T-helper 2 cell treated with Interferon-gamma antibody and Interleukin-4, amounts not matched to agents 5 μg/mL and 100 μg/mL, for 36 hours (primary cell): ENCODE measurements at regions not wholly inside any gene's neighbourhood (a gene's known extent, or its start where the extent isn't known, plus 50 kb on each side); places are given as distances from the start of the nearest gene placed in this dataset.

ENCODE experiments used
- DNase-seq: peaks from one replicate; pipeline ENCODE4 v3.0.0; 2021; ENCODE audit warnings: low spot score
- H3K27ac Mint-ChIP-seq: one replicate; pipeline ENCODE4 v1.8.0; 2021; ENCODE audit warnings: mild to moderate bottlenecking, mixed read lengths
- H3K27me3 Mint-ChIP-seq: one replicate; pipeline ENCODE4 v1.8.0; 2021; ENCODE audit warnings: low read depth, mixed read lengths
- H3K36me3 Mint-ChIP-seq: one replicate; pipeline ENCODE4 v1.8.0; 2021; ENCODE audit warnings: low read depth, mixed read lengths
- H3K4me1 Mint-ChIP-seq: one replicate; pipeline ENCODE4 v1.8.0; 2021; ENCODE audit warnings: low read depth, mixed read lengths
- H3K4me3 Mint-ChIP-seq: one replicate; pipeline ENCODE4 v1.8.0; 2022; ENCODE audit warnings: mild to moderate bottlenecking, moderate library complexity, mixed read lengths
- H3K9me3 Mint-ChIP-seq: one replicate; pipeline ENCODE4 v1.8.0; 2021; ENCODE audit warnings: mixed read lengths

GRCh38 chr7:116377721-116378120 is 121.8 kb upstream of the CAV2 start:
- Mint-ChIP-seq H3K27ac (no peak overlapping the region), H3K36me3 (no peaks in the 10 kb centered on the region), H3K9me3 (no peaks in the 10 kb centered on the region), H3K4me1 (no peaks in the 10 kb centered on the region), H3K4me3 (no peak overlapping the region), H3K27me3 (no peaks in the 10 kb centered on the region)
- DNase-seq, result no peak

GRCh38 chr7:116380025-116380424 is 119.5 kb upstream of the CAV2 start:
- Mint-ChIP-seq H3K4me1 (no peaks in the 10 kb centered on the region), H3K36me3 (no peaks in the 10 kb centered on the region), H3K4me3 (no peak overlapping the region), H3K27ac (no peak overlapping the region), H3K9me3 (no peaks in the 10 kb centered on the region), H3K27me3 (peaks cover 3% of the 10 kb centered on the region)
- DNase-seq, result no peak

- no peaks in the 10 kb centered on the region for H3K9me3 Mint-ChIP-seq
- H3K27ac Mint-ChIP-seq, result no peak overlapping the region
- no peaks in the 10 kb centered on the region for H3K36me3 Mint-ChIP-seq
- H3K4me3 Mint-ChIP-seq, result no peak overlapping the region
- no peak for DNase-seq
- no peaks in the 10 kb centered on the region for H3K4me1 Mint-ChIP-seq
- peaks cover 3% of the 10 kb centered on the region for H3K27me3 Mint-ChIP-seq
Measured at GRCh38 chr7:116382375-116382774, 117.2 kb upstream of the CAV2 start.

DNA sequence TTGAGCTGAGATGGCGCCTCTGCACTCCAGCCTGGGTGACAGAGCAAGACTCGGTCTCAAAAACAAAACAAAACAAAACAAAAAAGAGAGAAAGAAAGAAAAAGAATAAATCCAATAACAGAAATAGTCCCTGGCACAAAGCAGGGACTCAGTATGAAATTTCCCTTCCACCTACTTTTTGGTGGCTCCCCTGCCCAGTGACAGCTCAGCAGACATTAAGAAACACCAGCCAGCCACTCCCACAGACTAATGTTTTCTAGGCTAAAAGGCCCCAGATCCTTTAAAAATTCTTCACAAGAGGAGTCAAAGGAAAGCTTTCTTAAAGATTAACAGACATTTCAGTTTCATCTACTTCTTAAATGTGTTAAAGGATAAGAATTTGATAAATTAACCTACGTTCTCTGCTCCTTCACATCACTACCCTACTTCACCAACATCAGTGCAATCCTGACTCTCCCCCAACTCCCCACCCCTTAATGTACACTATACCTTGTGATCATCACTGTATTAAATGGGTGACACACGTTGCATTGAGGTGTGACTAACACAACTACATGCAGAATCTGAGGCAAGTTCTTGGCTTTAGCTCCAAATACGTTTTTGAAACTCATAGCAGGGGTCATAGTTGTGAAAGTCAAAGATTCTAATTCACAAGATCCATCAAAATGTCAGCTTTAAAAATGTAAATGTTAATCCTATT is 114.5 kb upstream of the CAV2 start:
- Mint-ChIP-seq H3K4me3 (no peak overlapping the region), H3K36me3 (no peaks in the 10 kb centered on the region), H3K4me1 (no peaks in the 10 kb centered on the region), H3K27ac (no peak overlapping the region), H3K27me3 (peaks cover 3% of the 10 kb centered on the region), H3K9me3 (no peaks in the 10 kb centered on the region)
- no peak for DNase-seq

- H3K4me1 Mint-ChIP-seq, result no peaks in the 10 kb centered on the region
Measured at GRCh38 chr7:116386674-116387073, 112.9 kb upstream of the CAV2 start.

DNA sequence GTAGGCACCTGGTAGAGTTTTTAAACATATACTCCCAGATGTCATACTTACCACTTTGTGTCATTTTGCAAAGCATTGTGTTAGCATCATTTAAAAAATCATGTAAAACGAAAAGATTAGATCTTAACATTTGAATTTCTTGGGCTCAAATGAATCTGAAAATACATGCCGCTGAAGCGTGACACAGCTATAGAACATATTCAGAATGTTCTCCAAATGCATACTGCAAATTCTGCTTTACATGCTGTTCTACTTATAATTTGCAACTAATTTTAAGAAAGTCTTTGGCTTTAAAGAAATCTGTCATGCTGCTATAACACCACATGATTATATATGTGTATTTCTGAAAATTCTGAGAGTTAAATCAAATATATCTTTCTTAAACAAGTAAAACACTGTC is 109.2 kb upstream of the CAV2 start:
- Mint-ChIP-seq H3K27ac (no peak overlapping the region), H3K4me1 (no peaks in the 10 kb centered on the region), H3K9me3 (no peaks in the 10 kb centered on the region), H3K4me3 (no peak overlapping the region), H3K36me3 (no peaks in the 10 kb centered on the region), H3K27me3 (peaks cover 6% of the 10 kb centered on the region)
- DNase-seq, result no peak

More at GRCh38 chr7:116386674-116387073, 112.9 kb upstream of the CAV2 start:
- DNase-seq, result no peak
- Mint-ChIP-seq H3K36me3 (no peaks in the 10 kb centered on the region), H3K27ac (no peak overlapping the region), H3K27me3 (peaks cover 3% of the 10 kb centered on the region), H3K4me3 (no peak overlapping the region), H3K9me3 (no peaks in the 10 kb centered on the region)

DNA sequence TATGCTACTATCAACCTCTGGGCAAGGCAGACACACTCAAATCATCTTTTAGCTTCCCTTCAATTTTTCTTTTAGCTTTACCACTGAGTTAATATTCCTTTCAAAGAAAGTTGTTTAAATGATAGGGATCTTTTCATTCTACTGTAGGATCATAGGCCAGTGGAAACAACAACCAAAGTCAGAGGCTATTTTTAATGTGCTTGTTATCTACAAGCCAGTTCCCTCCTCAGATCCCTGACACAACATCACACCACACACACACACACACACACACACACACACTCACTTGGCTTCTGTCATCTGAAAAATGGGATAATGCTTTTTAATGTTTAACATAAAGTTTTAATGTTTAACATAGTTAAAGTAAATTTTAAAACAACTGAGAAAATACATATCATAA is 106.7 kb upstream of the CAV2 start:
- DNase-seq, result no peak
- Mint-ChIP-seq H3K27me3 (peaks cover 6% of the 10 kb centered on the region), H3K9me3 (no peaks in the 10 kb centered on the region), H3K4me3 (no peak overlapping the region), H3K4me1 (no peaks in the 10 kb centered on the region), H3K36me3 (no peaks in the 10 kb centered on the region), H3K27ac (no peak overlapping the region)

DNA sequence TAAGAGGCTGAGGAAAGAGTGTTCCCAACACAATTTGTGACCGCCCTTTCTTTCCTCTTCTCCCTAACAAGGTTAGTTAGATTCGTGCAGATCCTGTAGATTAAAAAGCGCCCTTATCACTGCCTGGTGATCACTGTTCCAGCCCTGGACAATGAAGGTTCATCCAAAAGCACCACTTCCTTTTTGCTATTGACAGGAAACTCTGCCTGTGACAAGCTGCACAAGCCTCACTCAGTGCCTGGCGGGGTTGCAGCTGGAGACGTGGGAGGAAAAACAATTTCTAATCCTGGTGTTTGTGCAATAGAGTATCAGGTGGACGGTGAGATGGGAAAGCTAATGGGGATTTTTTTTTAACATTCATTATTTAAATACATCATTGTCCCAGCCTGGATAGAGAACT is 105.9 kb upstream of the CAV2 start:
- Mint-ChIP-seq H3K4me1 (no peaks in the 10 kb centered on the region), H3K27me3 (peaks cover 6% of the 10 kb centered on the region), H3K36me3 (no peaks in the 10 kb centered on the region), H3K4me3 (no peak overlapping the region), H3K27ac (no peak overlapping the region), H3K9me3 (no peaks in the 10 kb centered on the region)
- DNase-seq, result no peak

GRCh38 chr7:116394106-116394505 is 105.4 kb upstream of the CAV2 start:
- H3K9me3 Mint-ChIP-seq, result no peaks in the 10 kb centered on the region
- no peak overlapping the region for H3K4me3 Mint-ChIP-seq
- no peaks in the 10 kb centered on the region for H3K4me1 Mint-ChIP-seq
- no peak overlapping the region for H3K27ac Mint-ChIP-seq
- DNase-seq, result no peak
- H3K27me3 Mint-ChIP-seq, result peaks cover 6% of the 10 kb centered on the region
- H3K36me3 Mint-ChIP-seq, result no peaks in the 10 kb centered on the region

DNA sequence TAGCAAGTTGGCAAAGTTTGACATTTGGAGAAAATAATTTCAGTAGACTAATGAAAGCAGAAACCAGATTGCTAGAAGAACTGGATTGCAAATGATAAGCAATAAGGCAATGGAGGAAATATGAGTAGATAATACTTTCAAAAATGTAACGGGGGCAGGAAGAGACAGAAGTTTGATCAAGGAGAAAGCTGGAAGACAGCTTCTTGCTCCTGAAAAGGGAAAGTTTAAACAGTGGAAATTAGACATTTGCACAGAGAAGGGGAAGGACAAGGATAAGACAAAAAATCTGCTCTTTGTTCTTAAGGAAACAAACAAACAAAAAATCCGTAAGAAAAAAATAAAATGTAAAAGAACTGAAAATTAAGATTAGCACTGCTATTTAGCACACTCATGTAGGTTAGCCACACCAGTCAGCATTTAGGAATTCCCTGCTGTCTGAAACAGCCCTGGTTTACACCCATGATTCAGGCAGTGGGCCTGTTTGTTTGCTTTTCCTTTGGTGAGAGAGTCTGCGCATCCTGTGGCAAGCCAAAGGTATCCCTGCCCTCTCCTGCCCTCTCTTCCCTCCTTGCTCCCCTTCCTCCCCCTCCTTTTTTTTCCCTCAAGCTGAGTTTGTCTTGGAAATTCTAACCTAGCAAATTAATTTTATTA is 104.3 kb upstream of the CAV2 start:
- Mint-ChIP-seq H3K4me1 (no peaks in the 10 kb centered on the region), H3K27ac (no peak overlapping the region), H3K27me3 (peaks cover 6% of the 10 kb centered on the region), H3K9me3 (no peaks in the 10 kb centered on the region), H3K4me3 (no peak overlapping the region), H3K36me3 (no peaks in the 10 kb centered on the region)
- no peak for DNase-seq

- Mint-ChIP-seq H3K27me3 (peaks cover 13% of the 10 kb centered on the region), H3K27ac (no peak overlapping the region), H3K36me3 (no peaks in the 10 kb centered on the region), H3K4me3 (no peak overlapping the region), H3K9me3 (no peaks in the 10 kb centered on the region), H3K4me1 (no peaks in the 10 kb centered on the region)
- no peak for DNase-seq
Measured at GRCh38 chr7:116398672-116399071, 100.9 kb upstream of the CAV2 start.

DNA sequence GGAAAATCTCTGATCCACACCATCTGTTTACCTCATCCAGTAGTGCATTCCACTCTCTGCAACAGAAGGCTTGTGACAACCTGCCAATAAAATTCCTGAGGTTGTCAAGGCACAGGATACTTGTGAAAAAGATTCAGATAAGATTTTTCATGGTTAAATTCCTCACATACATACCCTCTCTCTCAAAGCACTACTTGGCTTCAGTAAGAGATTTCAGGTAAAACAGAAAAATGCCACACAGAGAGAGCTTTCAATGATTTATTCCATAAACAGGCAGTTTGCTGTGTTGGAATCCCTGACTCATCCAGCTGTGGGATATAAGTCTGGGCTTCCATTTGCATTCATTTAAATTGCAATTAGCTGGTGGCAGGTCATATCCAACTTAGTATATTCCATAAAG is 99.7 kb upstream of the CAV2 start:
- Mint-ChIP-seq H3K4me1 (no peaks in the 10 kb centered on the region), H3K27ac (no peak overlapping the region), H3K9me3 (no peaks in the 10 kb centered on the region), H3K27me3 (peaks cover 10% of the 10 kb centered on the region), H3K4me3 (no peak overlapping the region), H3K36me3 (no peaks in the 10 kb centered on the region)
- no peak for DNase-seq

GRCh38 chr7:116400522-116400921 is 99.0 kb upstream of the CAV2 start:
- H3K4me3 Mint-ChIP-seq, result no peak overlapping the region
- H3K27me3 Mint-ChIP-seq, result peaks cover 7% of the 10 kb centered on the region
- no peak for DNase-seq

GRCh38 chr7:116401711-116402110 is 97.8 kb upstream of the CAV2 start:
- DNase-seq, result no peak
- H3K4me1 Mint-ChIP-seq, result no peaks in the 10 kb centered on the region
- H3K27me3 Mint-ChIP-seq, result peaks cover 7% of the 10 kb centered on the region
- H3K4me3 Mint-ChIP-seq, result no peak overlapping the region
- no peaks in the 10 kb centered on the region for H3K36me3 Mint-ChIP-seq
- H3K27ac Mint-ChIP-seq, result no peak overlapping the region
- no peaks in the 10 kb centered on the region for H3K9me3 Mint-ChIP-seq

More at GRCh38 chr7:116400522-116400921, 99.0 kb upstream of the CAV2 start:
- no peaks in the 10 kb centered on the region for H3K9me3 Mint-ChIP-seq
- no peaks in the 10 kb centered on the region for H3K4me1 Mint-ChIP-seq
- H3K36me3 Mint-ChIP-seq, result no peaks in the 10 kb centered on the region
- H3K27ac Mint-ChIP-seq, result no peak overlapping the region

- no peaks in the 10 kb centered on the region for H3K9me3 Mint-ChIP-seq
- no peaks in the 10 kb centered on the region for H3K4me1 Mint-ChIP-seq
- H3K27me3 Mint-ChIP-seq, result peaks cover 7% of the 10 kb centered on the region
- no peaks in the 10 kb centered on the region for H3K36me3 Mint-ChIP-seq
- no peak overlapping the region for H3K27ac Mint-ChIP-seq
- no peak overlapping the region for H3K4me3 Mint-ChIP-seq
- no peak for DNase-seq
Measured at GRCh38 chr7:116403265-116403664, 96.3 kb upstream of the CAV2 start.
